Naive thymus-derived CD4-positive, alpha-beta T cell (primary cell): ENCODE measurements at regions not wholly inside any gene's neighbourhood (a gene's known extent, or its start where the extent isn't known, plus 50 kb on each side); places are given as distances from the start of the nearest gene placed in this dataset.
"Not testable (repeated sequence)": the region's sequence is repeated elsewhere in the genome, so short reads cannot be mapped to it uniquely, and the experiment has no call there.

ENCODE experiments used
- ATAC-seq: fragments of 150-1000 bp; cut with Tn5 transposase; 2 replicates; pipeline ENCODE4 v1.10.0; 2021; ENCODE audit warnings: mild to moderate bottlenecking, moderate library complexity
- CTCF ChIA-PET: fragments of 350-600 bp; sonication (Branson Sonifier 250); formaldehyde crosslinking; loops from one replicate; lab custom pipeline; 2021; ENCODE audit warnings: antibody characterized with exemption; lab: Charles Lee
- POLR2A ChIA-PET: fragments of 350-600 bp; sonication (Branson Sonifier 250); formaldehyde crosslinking; loops from one replicate; lab custom pipeline; 2021; ENCODE audit warnings: antibody characterized with exemption, inconsistent platforms; lab: Charles Lee
- DNase-seq, 9 donors: peaks; one replicate each; pipeline versions ENCODE4 v3.0.0 to v3.0.0-alpha.2; 2020 to 2022; ENCODE audit warnings: mixed read lengths in 1 of 9
- H3K27ac ChIP-seq: one replicate; pipeline ENCODE4 v1.7.0; 2013; ENCODE audit warnings: mild to moderate bottlenecking, low read depth, low read length, moderate library complexity
- H3K27me3 ChIP-seq, 2 donors: one replicate each; pipeline ENCODE4 v1.7.0; 2013; ENCODE audit warnings: low read length in 2 of 2, mild to moderate bottlenecking in 2 of 2, moderate library complexity in 2 of 2; ENCODE audit not compliant: control insufficient read depth in 2 of 2, insufficient read depth in 2 of 2
- H3K36me3 ChIP-seq, 3 experiments: 1 replicate in 2 of 3; 2 replicates in 1 of 3; pipeline ENCODE4 v1.7.0; 2013; ENCODE audit warnings: low read length in 3 of 3, mild to moderate bottlenecking in 3 of 3, moderate library complexity in 1 of 3; ENCODE audit not compliant: insufficient read depth in 3 of 3, control insufficient read depth in 2 of 3
- H3K4me1 ChIP-seq, 2 donors: one replicate each; pipeline ENCODE4 v1.7.0; 2013; ENCODE audit warnings: low read length in 2 of 2, mild to moderate bottlenecking in 2 of 2, moderate library complexity in 1 of 2; ENCODE audit not compliant: control insufficient read depth in 2 of 2, insufficient read depth in 2 of 2
- H3K4me3 ChIP-seq: 2 replicates; pipeline ENCODE4 v1.7.0; 2013; ENCODE audit warnings: mild to moderate bottlenecking, low read length
- H3K9me3 ChIP-seq, 3 experiments: 1 replicate in 2 of 3; 2 replicates in 1 of 3; pipeline ENCODE4 v1.7.0; 2013; ENCODE audit warnings: low read length in 3 of 3; ENCODE audit not compliant: control insufficient read depth in 2 of 3
- H3K27ac Mint-ChIP-seq, 9 donors: one replicate each; pipeline ENCODE4 v1.8.0; 2020 to 2022; ENCODE audit warnings: mixed read lengths in 9 of 9, mild to moderate bottlenecking in 8 of 9, moderate library complexity in 5 of 9, inconsistent platforms in 2 of 9
- H3K27me3 Mint-ChIP-seq, 5 donors: one replicate each; pipeline ENCODE4 v1.8.0; 2021 to 2022; ENCODE audit warnings: mixed read lengths in 5 of 5, mild to moderate bottlenecking in 1 of 5
- H3K36me3 Mint-ChIP-seq, 5 donors: one replicate each; pipeline ENCODE4 v1.8.0; 2020 to 2022; ENCODE audit warnings: mixed read lengths in 5 of 5, mild to moderate bottlenecking in 3 of 5, inconsistent platforms in 1 of 5
- H3K4me1 Mint-ChIP-seq, 7 donors: one replicate each; pipeline ENCODE4 v1.8.0; 2020 to 2022; ENCODE audit warnings: mixed read lengths in 7 of 7, mild to moderate bottlenecking in 3 of 7, inconsistent platforms in 1 of 7
- H3K4me3 Mint-ChIP-seq, 10 donors: one replicate each; pipeline ENCODE4 v1.8.0; 2020 to 2022; ENCODE audit warnings: mild to moderate bottlenecking in 10 of 10, mixed read lengths in 10 of 10, moderate library complexity in 6 of 10, inconsistent platforms in 2 of 10
- H3K9me3 Mint-ChIP-seq, 11 donors: one replicate each; pipeline ENCODE4 v1.8.0; 2020 to 2022; ENCODE audit warnings: mixed read lengths in 11 of 11, mild to moderate bottlenecking in 4 of 11, inconsistent platforms in 1 of 11, moderate library complexity in 1 of 11
- intact Hi-C, 2 donors: fragments of 100-400 bp; cut with micrococcal nuclease; formaldehyde crosslinking; loops; one replicate each; pipeline ENCODE4 v1.15.1; 2023

- Histone ChIP-seq H3K27ac (no peak overlapping the region), H3K36me3 (no peaks in the 10 kb centered on the region), H3K9me3 (no peaks in the 10 kb centered on the region), H3K27me3 (no peaks in the 10 kb centered on the region), H3K4me1 (no peaks in the 10 kb centered on the region), H3K4me3 (no peak overlapping the region)
- H3K36me3 Mint-ChIP-seq, result no peaks in the 10 kb centered on the region
- peaks cover 0 to 28% (median 0%) of the 10 kb centered on the region in 5 donors for H3K27me3 Mint-ChIP-seq
- DNase-seq, result no peak
- peaks cover 0 to 2% (median 0%) of the 10 kb centered on the region in 7 donors for H3K4me1 Mint-ChIP-seq
- ATAC-seq, result no peak
- no peak overlapping the region for H3K4me3 Mint-ChIP-seq
- ChIA-PET POLR2A (no interaction called here), CTCF (no interaction called here)
- H3K27ac Mint-ChIP-seq, result peak overlapping the region in 1 of 9 donors; percentile 52
- intact Hi-C loops, result no loop called here
- no peaks in the 10 kb centered on the region for H3K9me3 Mint-ChIP-seq
Measured at GRCh38 chr17:36690190-36690589, 88.8 kb downstream of the MRM1 start.

- Mint-ChIP-seq H3K4me1 (peaks cover 0 to 2% (median 0%) of the 10 kb centered on the region in 7 donors), H3K4me3 (no peak overlapping the region), H3K36me3 (no peaks in the 10 kb centered on the region), H3K9me3 (peaks cover 0 to 2% (median 0%) of the 10 kb centered on the region in 11 donors), H3K27me3 (peaks cover 0 to 34% (median 7%) of the 10 kb centered on the region in 5 donors), H3K27ac (no peak overlapping the region)
- DNase-seq, result no peak
- H3K4me1 ChIP-seq, result no peaks in the 10 kb centered on the region
- ChIA-PET CTCF (no interaction called here), POLR2A (no interaction called here)
- H3K27ac ChIP-seq, result no peak overlapping the region
- no peak for ATAC-seq
- intact Hi-C loops, result no loop called here
- H3K4me3 ChIP-seq, result no peak overlapping the region
- no peaks in the 10 kb centered on the region for H3K27me3 ChIP-seq
- no peaks in the 10 kb centered on the region for H3K9me3 ChIP-seq
- H3K36me3 ChIP-seq, result no peaks in the 10 kb centered on the region
Measured at GRCh38 chr17:36691606-36692005, 90.2 kb downstream of the MRM1 start.

- H3K4me3 Mint-ChIP-seq, result no peak overlapping the region
- Histone ChIP-seq H3K4me1 (no peaks in the 10 kb centered on the region), H3K36me3 (no peaks in the 10 kb centered on the region), H3K4me3 (no peak overlapping the region), H3K27ac (no peak overlapping the region), H3K9me3 (no peaks in the 10 kb centered on the region), H3K27me3 (no peaks in the 10 kb centered on the region)
- peaks cover 0 to 7% (median 0%) of the 10 kb centered on the region in 7 donors for H3K4me1 Mint-ChIP-seq
- ChIA-PET CTCF (no interaction called here), POLR2A (no interaction called here)
- H3K27ac Mint-ChIP-seq, result peak overlapping the region in 1 of 9 donors; percentile 51
- ATAC-seq (no peak), DNase-seq (no peak)
- H3K36me3 Mint-ChIP-seq, result no peaks in the 10 kb centered on the region
- peaks cover 0 to 6% (median 0%) of the 10 kb centered on the region in 11 donors for H3K9me3 Mint-ChIP-seq
- intact Hi-C loops, result no loop called here
- peaks cover 0 to 59% (median 34%) of the 10 kb centered on the region in 5 donors for H3K27me3 Mint-ChIP-seq
Measured at GRCh38 chr17:36695082-36695481, 93.7 kb downstream of the MRM1 start.

GRCh38 chr17:36695710-36696109, 94.3 kb downstream of the MRM1 start:
- H3K27me3 Mint-ChIP-seq, result peaks cover 2 to 53% (median 37%) of the 10 kb centered on the region in 5 donors
- POLR2A ChIA-PET, H3K27me3 ChIP-seq, CTCF ChIA-PET, intact Hi-C loops, H3K27ac Mint-ChIP-seq, ATAC-seq, DNase-seq, H3K4me1 ChIP-seq, H3K4me3 ChIP-seq, H3K4me1 Mint-ChIP-seq, H3K4me3 Mint-ChIP-seq, H3K9me3 Mint-ChIP-seq, H3K27ac ChIP-seq, H3K9me3 ChIP-seq, H3K36me3 ChIP-seq, H3K36me3 Mint-ChIP-seq: not testable (repeated sequence)

GRCh38 chr17:36696805-36697204, 95.4 kb downstream of the MRM1 start:
- H3K4me3 Mint-ChIP-seq, result no peak overlapping the region
- intact Hi-C loops, result no loop called here
- Histone ChIP-seq H3K4me3 (no peak overlapping the region), H3K9me3 (no peaks in the 10 kb centered on the region), H3K27ac (no peak overlapping the region), H3K4me1 (no peaks in the 10 kb centered on the region), H3K36me3 (no peaks in the 10 kb centered on the region), H3K27me3 (no peaks in the 10 kb centered on the region)
- ChIA-PET CTCF (no interaction called here), POLR2A (no interaction called here)
- no peak overlapping the region for H3K27ac Mint-ChIP-seq
- H3K36me3 Mint-ChIP-seq, result peaks cover 0 to 10% (median 3%) of the 10 kb centered on the region in 5 donors
- H3K4me1 Mint-ChIP-seq, result peaks cover 0 to 7% (median 0%) of the 10 kb centered on the region in 7 donors
- peaks cover 12 to 53% (median 48%) of the 10 kb centered on the region in 5 donors for H3K27me3 Mint-ChIP-seq
- ATAC-seq (no peak), DNase-seq (no peak)
- peaks cover 0 to 6% (median 0%) of the 10 kb centered on the region in 11 donors for H3K9me3 Mint-ChIP-seq

GRCh38 chr17:36697903-36698530, 96.6 kb downstream of the MRM1 start:
- no peak overlapping the region for H3K4me3 ChIP-seq
- ChIA-PET CTCF (no interaction called here), POLR2A (interaction anchor here (0.6 kb wide), 1 partner anchor 19 kb away, joined by 3 read pairs; no protein-coding TSS in a partner anchor)
- intact Hi-C loops, result no loop called here
- ATAC-seq (no peak), DNase-seq (no peak)
- no peaks in the 10 kb centered on the region for H3K36me3 ChIP-seq
- no peaks in the 10 kb centered on the region for H3K9me3 ChIP-seq
- H3K27ac ChIP-seq, result no peak overlapping the region
- Mint-ChIP-seq H3K27me3 (peaks cover 18 to 61% (median 57%) of the 10 kb centered on the region in 5 donors), H3K9me3 (peaks cover 0 to 9% (median 0%) of the 10 kb centered on the region in 11 donors), H3K27ac (no peak overlapping the region), H3K4me3 (no peak overlapping the region), H3K4me1 (peaks cover 0 to 7% (median 0%) of the 10 kb centered on the region in 7 donors), H3K36me3 (peaks cover 0 to 13% (median 4%) of the 10 kb centered on the region in 5 donors)
- H3K4me1 ChIP-seq, result no peaks in the 10 kb centered on the region
- H3K27me3 ChIP-seq, result no peaks in the 10 kb centered on the region
